Fibroblast of skin of left biceps (primary cell): ENCODE measurements at regions not wholly inside any gene's neighbourhood (a gene's known extent, or its start where the extent isn't known, plus 50 kb on each side); places are given as distances from the start of the nearest gene placed in this dataset.

Experiments
- DNase-seq, 2 experiments: peaks; one replicate each; pipeline ENCODE4 v3.0.0-alpha.2; 2013; ENCODE audit warnings: low read depth in 2 of 2

- DNase-seq = no peak
Measured at GRCh38 chr4:175374459-175374858, 437.6 kb downstream of the GPM6A start.

- DNase-seq = no peak
Measured at GRCh38 chr4:175376287-175376977, 435.6 kb downstream of the GPM6A start.

GRCh38 chr4:175377203-175377602, 434.9 kb downstream of the GPM6A start:
- no peak for DNase-seq

GRCh38 chr4:175378372-175378771, 433.7 kb downstream of the GPM6A start:
- no peak for DNase-seq

- DNase-seq = no peak
Measured at GRCh38 chr4:175380841-175381240, 431.2 kb downstream of the GPM6A start.

- no peak for DNase-seq
Measured at GRCh38 chr4:175385797-175386196, 426.3 kb downstream of the GPM6A start.

- DNase-seq = no peak
Measured at GRCh38 chr4:175386776-175387507, 425.1 kb downstream of the GPM6A start.

- DNase-seq = no peak
Measured at GRCh38 chr4:175394208-175394607, 417.9 kb downstream of the GPM6A start.

GRCh38 chr4:175405961-175406360, 406.1 kb downstream of the GPM6A start:
- no peak for DNase-seq

GRCh38 chr4:175407926-175408325, 404.1 kb downstream of the GPM6A start:
- DNase-seq = no peak

- no peak for DNase-seq
Measured at GRCh38 chr4:175411251-175411650, 400.8 kb downstream of the GPM6A start.

GRCh38 chr4:175412161-175412560, 399.9 kb downstream of the GPM6A start:
- peak in 1 of 2 experiments; percentile 40 for DNase-seq

GRCh38 chr4:175412746-175413145, 399.3 kb downstream of the GPM6A start:
- DNase-seq = peak; percentile 88 to 89

GRCh38 chr4:175413561-175413960, 398.5 kb downstream of the GPM6A start:
- no peak for DNase-seq

- no peak for DNase-seq
Measured at GRCh38 chr4:175414602-175415001, 397.5 kb downstream of the GPM6A start.

- no peak for DNase-seq
Measured at GRCh38 chr4:175418516-175418915, 393.5 kb downstream of the GPM6A start.

GRCh38 chr4:175419236-175419718, 392.8 kb downstream of the GPM6A start:
- peak; percentile 97 for DNase-seq

- DNase-seq = no peak
Measured at GRCh38 chr4:175421506-175421905, 390.6 kb downstream of the GPM6A start.

- DNase-seq = peak; percentile 54 to 59
Measured at GRCh38 chr4:175422331-175422730, 389.7 kb downstream of the GPM6A start.

- no peak for DNase-seq
Measured at GRCh38 chr4:175424111-175424510, 388.0 kb downstream of the GPM6A start.

- DNase-seq = no peak
Measured at GRCh38 chr4:175427751-175428150, 384.3 kb downstream of the GPM6A start.

- no peak for DNase-seq
Measured at GRCh38 chr4:175431694-175432093, 380.4 kb downstream of the GPM6A start.

- no peak for DNase-seq
Measured at GRCh38 chr4:175435381-175435783, 376.7 kb downstream of the GPM6A start.
